Liver (tissue), 8 donors: ENCODE measurements at regions not wholly inside any gene's neighbourhood (a gene's known extent, or its start where the extent isn't known, plus 50 kb on each side); places are given as distances from the start of the nearest gene placed in this dataset.

Experiments used
- DNase-seq: peaks from one replicate; pipeline ENCODE4 v3.0.0-alpha.2; 2017; ENCODE audit warnings: low spot score
- H3K27ac ChIP-seq, 2 donors: one replicate each; pipeline ENCODE4 v1.7.0; 2013; ENCODE audit warnings: inconsistent platforms in 2 of 2, low read length in 2 of 2, control low read depth in 1 of 2, low read depth in 1 of 2, mild to moderate bottlenecking in 1 of 2
- H3K27me3 ChIP-seq, 4 donors: one replicate each; pipeline versions ENCODE4 v1.6.1 to v1.7.0; 2013; ENCODE audit warnings: low read length in 3 of 4, inconsistent platforms in 1 of 4, mild to moderate bottlenecking in 1 of 4, moderate library complexity in 1 of 4; ENCODE audit not compliant: control insufficient read depth in 4 of 4, insufficient read depth in 4 of 4
- H3K36me3 ChIP-seq, 4 donors: one replicate each; pipeline versions ENCODE4 v1.6.1 to v1.7.0; 2013; ENCODE audit warnings: low read length in 3 of 4, mild to moderate bottlenecking in 3 of 4, low read depth in 1 of 4, moderate library complexity in 1 of 4; ENCODE audit not compliant: control insufficient read depth in 4 of 4, insufficient read depth in 3 of 4
- H3K4me1 ChIP-seq, 4 donors: one replicate each; pipeline versions ENCODE4 v1.6.1 to v1.7.0; 2013; ENCODE audit warnings: low read length in 3 of 4, mild to moderate bottlenecking in 3 of 4, moderate library complexity in 1 of 4; ENCODE audit not compliant: control insufficient read depth in 4 of 4, insufficient read depth in 4 of 4
- H3K4me3 ChIP-seq, 3 donors: one replicate each; pipeline versions ENCODE4 v1.6.1 to v1.7.0; 2013; ENCODE audit warnings: low read length in 3 of 3, control low read depth in 1 of 3, low read depth in 1 of 3, mild to moderate bottlenecking in 1 of 3
- H3K9ac ChIP-seq, 2 donors: one replicate each; pipeline ENCODE4 v1.7.0; 2013; ENCODE audit warnings: low read length in 2 of 2, mild to moderate bottlenecking in 2 of 2, moderate library complexity in 2 of 2, control low read depth in 1 of 2, low read depth in 1 of 2
- H3K9me3 ChIP-seq, 4 donors: one replicate each; pipeline versions ENCODE4 v1.6.1 to v1.7.0; 2013; ENCODE audit warnings: low read length in 3 of 4; ENCODE audit not compliant: control insufficient read depth in 4 of 4
- ATF3 ChIP-seq: IDR thresholded peaks from 2 replicates; pipeline ENCODE4 v1.6.1; 2016; ENCODE audit warnings: antibody characterized with exemption
- EGR1 ChIP-seq, 2 donors: IDR thresholded peaks; 2 replicates each; pipeline ENCODE4 v1.6.1; 2016 to 2018; ENCODE audit warnings: antibody characterized with exemption in 2 of 2, low read depth in 2 of 2
- FOXA1 ChIP-seq: IDR thresholded peaks from 2 replicates; pipeline ENCODE4 v1.6.1; 2016; ENCODE audit warnings: antibody characterized with exemption
- FOXA2 ChIP-seq: IDR thresholded peaks from 2 replicates; pipeline ENCODE4 v1.6.1; 2016; ENCODE audit warnings: antibody characterized with exemption
- GABPA ChIP-seq, 2 donors: IDR thresholded peaks in 1 of 2; conservative IDR thresholded peaks in 1 of 2; 2 replicates each; pipeline ENCODE4 v1.6.1; 2016; ENCODE audit warnings: antibody characterized with exemption in 2 of 2, mild to moderate bottlenecking in 1 of 2, moderate library complexity in 1 of 2
- HNF4A ChIP-seq, 2 donors: conservative IDR thresholded peaks; 2 replicates each; pipeline ENCODE4 v1.6.1; 2016; ENCODE audit warnings: antibody characterized with exemption in 2 of 2, mild to moderate bottlenecking in 2 of 2
- HNF4G ChIP-seq: IDR thresholded peaks from 2 replicates; pipeline ENCODE4 v1.6.1; 2016; ENCODE audit warnings: antibody characterized with exemption
- JUND ChIP-seq, 2 donors: IDR thresholded peaks; 2 replicates each; pipeline ENCODE4 v1.6.1; 2016; ENCODE audit warnings: antibody characterized with exemption in 2 of 2
- MAX ChIP-seq: IDR thresholded peaks from 2 replicates; pipeline ENCODE4 v1.6.1; 2016; ENCODE audit warnings: antibody characterized with exemption
- NR2F2 ChIP-seq: IDR thresholded peaks from 2 replicates; pipeline ENCODE4 v1.6.1; 2016; ENCODE audit warnings: antibody characterized with exemption
- RAD21 ChIP-seq, 2 donors: IDR thresholded peaks; 2 replicates each; pipeline ENCODE4 v1.6.1; 2016; ENCODE audit warnings: antibody characterized with exemption in 2 of 2, mild to moderate bottlenecking in 2 of 2
- RXRA ChIP-seq, 2 donors: IDR thresholded peaks; 2 replicates each; pipeline ENCODE4 v1.6.1; 2017 to 2018; ENCODE audit warnings: antibody characterized with exemption in 2 of 2, mild to moderate bottlenecking in 1 of 2
- SP1 ChIP-seq: IDR thresholded peaks from 2 replicates; pipeline ENCODE4 v1.6.1; 2018; ENCODE audit warnings: antibody characterized with exemption, mild to moderate bottlenecking
- TAF1 ChIP-seq: conservative IDR thresholded peaks from 2 replicates; pipeline ENCODE4 v1.6.1; 2016; ENCODE audit warnings: antibody characterized with exemption, mild to moderate bottlenecking
- YY1 ChIP-seq: IDR thresholded peaks from 2 replicates; pipeline ENCODE4 v1.6.1; 2016; ENCODE audit warnings: antibody characterized with exemption, mild to moderate bottlenecking
- WGBS: extraction: QIAGEN DNeasy Blood & Tissue Kit; methylation state at CpG from one replicate; pipeline ENCODE4 v1.1.7; 2013; 5-methylcytosine and 5-hydroxymethylcytosine counted together
- TF ChIP-seq, protein P1 (sequence below): IDR thresholded peaks from 2 replicates; pipeline ENCODE4 v1.6.1; 2016; ENCODE audit warnings: antibody characterized with exemption
- TF ChIP-seq, protein P2 (sequence below): fragments of 150-350 bp; IDR thresholded peaks from 2 replicates; pipeline ENCODE4 v1.5.1; 2017; ENCODE audit warnings: improper control_type of control experiment, low read depth, low read length; ENCODE audit not compliant: missing input control
- TF ChIP-seq, protein P3 (sequence below): IDR thresholded peaks from 2 replicates; pipeline ENCODE4 v1.6.1; 2016; ENCODE audit warnings: antibody characterized with exemption, mild to moderate bottlenecking
- donor health status: healthy.
- donor health status: healthy.
- donor health status: healthy.
- donor health status: healthy.
- donor health status: healthy.

DNA sequence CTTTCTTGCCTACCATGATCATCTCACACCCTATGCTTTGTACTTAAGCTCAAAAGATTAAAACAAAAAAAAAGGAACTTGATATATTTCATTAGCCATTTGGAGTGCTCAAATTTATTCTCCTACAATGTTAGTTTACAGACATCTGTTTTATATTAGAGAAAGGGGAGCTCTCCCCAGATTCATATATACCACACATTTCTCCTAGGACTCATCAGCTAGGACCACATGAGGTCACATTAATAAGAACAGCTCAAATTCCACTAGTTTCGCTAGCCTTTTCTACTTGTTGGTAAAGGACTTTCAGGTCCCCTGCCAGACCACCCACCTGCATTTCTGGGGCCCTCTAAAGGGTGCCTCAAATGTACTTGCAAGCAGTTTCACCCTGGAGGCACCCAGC lies 151.2 kb upstream of the MMADHC start:
- H3K27ac ChIP-seq = no peak overlapping the region
- no peaks in the 10 kb centered on the region for H3K36me3 ChIP-seq
- TF ChIP-seq EGR1 (IDR thresholded peaks at IDR 0.05; ENCODE audit: low read depth in 2 of 2) (no peak), RXRA (IDR thresholded peaks at IDR 0.05) (no peak), RAD21 (IDR thresholded peaks at IDR 0.05) (no peak), HNF4A (conservative IDR thresholded peaks at IDR 0.05) (no peak), GABPA (IDR thresholded peaks at IDR 0.05 in 1 of 2, conservative IDR thresholded peaks at IDR 0.05 in 1 of 2) (no peak), TAF1 (no peak), YY1 (no peak), JUND (IDR thresholded peaks at IDR 0.05) (no peak), HNF4G (no peak), MAX (no peak), NR2F2 (no peak), ATF3 (no peak), FOXA1 (no peak), FOXA2 (no peak), SP1 (no peak)
- TF ChIP-seq, protein P1, sequence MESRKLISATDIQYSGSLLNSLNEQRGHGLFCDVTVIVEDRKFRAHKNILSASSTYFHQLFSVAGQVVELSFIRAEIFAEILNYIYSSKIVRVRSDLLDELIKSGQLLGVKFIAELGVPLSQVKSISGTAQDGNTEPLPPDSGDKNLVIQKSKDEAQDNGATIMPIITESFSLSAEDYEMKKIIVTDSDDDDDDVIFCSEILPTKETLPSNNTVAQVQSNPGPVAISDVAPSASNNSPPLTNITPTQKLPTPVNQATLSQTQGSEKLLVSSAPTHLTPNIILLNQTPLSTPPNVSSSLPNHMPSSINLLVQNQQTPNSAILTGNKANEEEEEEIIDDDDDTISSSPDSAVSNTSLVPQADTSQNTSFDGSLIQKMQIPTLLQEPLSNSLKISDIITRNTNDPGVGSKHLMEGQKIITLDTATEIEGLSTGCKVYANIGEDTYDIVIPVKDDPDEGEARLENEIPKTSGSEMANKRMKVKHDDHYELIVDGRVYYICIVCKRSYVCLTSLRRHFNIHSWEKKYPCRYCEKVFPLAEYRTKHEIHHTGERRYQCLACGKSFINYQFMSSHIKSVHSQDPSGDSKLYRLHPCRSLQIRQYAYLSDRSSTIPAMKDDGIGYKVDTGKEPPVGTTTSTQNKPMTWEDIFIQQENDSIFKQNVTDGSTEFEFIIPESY = no peak
- TF ChIP-seq, protein P2, sequence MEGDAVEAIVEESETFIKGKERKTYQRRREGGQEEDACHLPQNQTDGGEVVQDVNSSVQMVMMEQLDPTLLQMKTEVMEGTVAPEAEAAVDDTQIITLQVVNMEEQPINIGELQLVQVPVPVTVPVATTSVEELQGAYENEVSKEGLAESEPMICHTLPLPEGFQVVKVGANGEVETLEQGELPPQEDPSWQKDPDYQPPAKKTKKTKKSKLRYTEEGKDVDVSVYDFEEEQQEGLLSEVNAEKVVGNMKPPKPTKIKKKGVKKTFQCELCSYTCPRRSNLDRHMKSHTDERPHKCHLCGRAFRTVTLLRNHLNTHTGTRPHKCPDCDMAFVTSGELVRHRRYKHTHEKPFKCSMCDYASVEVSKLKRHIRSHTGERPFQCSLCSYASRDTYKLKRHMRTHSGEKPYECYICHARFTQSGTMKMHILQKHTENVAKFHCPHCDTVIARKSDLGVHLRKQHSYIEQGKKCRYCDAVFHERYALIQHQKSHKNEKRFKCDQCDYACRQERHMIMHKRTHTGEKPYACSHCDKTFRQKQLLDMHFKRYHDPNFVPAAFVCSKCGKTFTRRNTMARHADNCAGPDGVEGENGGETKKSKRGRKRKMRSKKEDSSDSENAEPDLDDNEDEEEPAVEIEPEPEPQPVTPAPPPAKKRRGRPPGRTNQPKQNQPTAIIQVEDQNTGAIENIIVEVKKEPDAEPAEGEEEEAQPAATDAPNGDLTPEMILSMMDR = no peak
- TF ChIP-seq, protein P3, sequence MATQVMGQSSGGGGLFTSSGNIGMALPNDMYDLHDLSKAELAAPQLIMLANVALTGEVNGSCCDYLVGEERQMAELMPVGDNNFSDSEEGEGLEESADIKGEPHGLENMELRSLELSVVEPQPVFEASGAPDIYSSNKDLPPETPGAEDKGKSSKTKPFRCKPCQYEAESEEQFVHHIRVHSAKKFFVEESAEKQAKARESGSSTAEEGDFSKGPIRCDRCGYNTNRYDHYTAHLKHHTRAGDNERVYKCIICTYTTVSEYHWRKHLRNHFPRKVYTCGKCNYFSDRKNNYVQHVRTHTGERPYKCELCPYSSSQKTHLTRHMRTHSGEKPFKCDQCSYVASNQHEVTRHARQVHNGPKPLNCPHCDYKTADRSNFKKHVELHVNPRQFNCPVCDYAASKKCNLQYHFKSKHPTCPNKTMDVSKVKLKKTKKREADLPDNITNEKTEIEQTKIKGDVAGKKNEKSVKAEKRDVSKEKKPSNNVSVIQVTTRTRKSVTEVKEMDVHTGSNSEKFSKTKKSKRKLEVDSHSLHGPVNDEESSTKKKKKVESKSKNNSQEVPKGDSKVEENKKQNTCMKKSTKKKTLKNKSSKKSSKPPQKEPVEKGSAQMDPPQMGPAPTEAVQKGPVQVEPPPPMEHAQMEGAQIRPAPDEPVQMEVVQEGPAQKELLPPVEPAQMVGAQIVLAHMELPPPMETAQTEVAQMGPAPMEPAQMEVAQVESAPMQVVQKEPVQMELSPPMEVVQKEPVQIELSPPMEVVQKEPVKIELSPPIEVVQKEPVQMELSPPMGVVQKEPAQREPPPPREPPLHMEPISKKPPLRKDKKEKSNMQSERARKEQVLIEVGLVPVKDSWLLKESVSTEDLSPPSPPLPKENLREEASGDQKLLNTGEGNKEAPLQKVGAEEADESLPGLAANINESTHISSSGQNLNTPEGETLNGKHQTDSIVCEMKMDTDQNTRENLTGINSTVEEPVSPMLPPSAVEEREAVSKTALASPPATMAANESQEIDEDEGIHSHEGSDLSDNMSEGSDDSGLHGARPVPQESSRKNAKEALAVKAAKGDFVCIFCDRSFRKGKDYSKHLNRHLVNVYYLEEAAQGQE = no peak
- DNase-seq = no peak
- H3K4me3 ChIP-seq = no peak overlapping the region
- no peaks in the 10 kb centered on the region for H3K4me1 ChIP-seq
- H3K9me3 ChIP-seq = no peaks in the 10 kb centered on the region
- 95% methylated on average over 1 of the region's 1 CpG for WGBS
- H3K9ac ChIP-seq = no peak overlapping the region
- H3K27me3 ChIP-seq = no peaks in the 10 kb centered on the region

- H3K36me3 ChIP-seq = no peaks in the 10 kb centered on the region
- H3K4me1 ChIP-seq = no peaks in the 10 kb centered on the region
These were observed 150.3 kb upstream of the MMADHC start for GRCh38 chr2:149737896-149738295.

More at GRCh38 chr2:149737896-149738295, 150.3 kb upstream of the MMADHC start:
- Histone ChIP-seq H3K9me3 (no peaks in the 10 kb centered on the region), H3K9ac (no peak overlapping the region), H3K4me3 (no peak overlapping the region), H3K27ac (no peak overlapping the region), H3K27me3 (no peaks in the 10 kb centered on the region)
- 98% methylated on average over 2 of the region's 2 CpGs for WGBS
- DNase-seq = no peak
- TF ChIP-seq TAF1 (no peak), HNF4G (no peak), HNF4A (conservative IDR thresholded peaks at IDR 0.05) (no peak), NR2F2 (no peak), JUND (IDR thresholded peaks at IDR 0.05) (no peak), FOXA1 (no peak), FOXA2 (no peak), GABPA (IDR thresholded peaks at IDR 0.05 in 1 of 2, conservative IDR thresholded peaks at IDR 0.05 in 1 of 2) (no peak)
- TF ChIP-seq, protein P2 = no peak
- TF ChIP-seq, protein P1 = no peak
